Endothelial cell of umbilical vein (primary cell): ENCODE measurements at regions not wholly inside any gene's neighbourhood (a gene's known extent, or its start where the extent isn't known, plus 50 kb on each side); places are given as distances from the start of the nearest gene placed in this dataset.

Source experiments
- BruUV-seq: library from RNA; stranded (reverse); fragments of 400-500 nt; replicated peaks from 2 replicates; lab custom pipeline; 2021; lab: Mats Ljungman, UMichigan
- CTCF ChIA-PET: fragments of 300-600, 350-600 bp; sonication (Branson Sonifier 250); formaldehyde crosslinking; loops from one replicate; lab custom pipeline; 2021; ENCODE audit warnings: antibody characterized with exemption, inconsistent platforms; lab: Charles Lee
- POLR2A ChIA-PET: fragments of 300-600, 350-600 bp; sonication (Branson Sonifier 250); formaldehyde crosslinking; loops from one replicate; lab custom pipeline; 2021; ENCODE audit warnings: antibody characterized with exemption, inconsistent platforms; lab: Charles Lee
- DNase-seq: peaks from one replicate; pipeline ENCODE4 v3.0.0-alpha.2; 2011; ENCODE audit warnings: low read depth, low spot score
- FAIRE-seq: peaks from 2 replicates; lab custom pipeline; 2011; peaks lifted over from hg19 to GRCh38; lab: Jason Lieb, UNC
- H2AFZ ChIP-seq: 2 replicates; pipeline ENCODE4 v1.6.0; 2012; ENCODE audit warnings: low read depth, low read length, control low read depth, inconsistent platforms
- H3K27ac ChIP-seq: 2 replicates; pipeline ENCODE4 v1.5.1; 2011; ENCODE audit warnings: low read depth, mild to moderate bottlenecking, control low read depth, low read length, moderate library complexity; ENCODE audit not compliant: insufficient read depth
- H3K27me3 ChIP-seq, 2 experiments: 2 replicates each; pipeline versions ENCODE4 v1.6.0 to v1.6.1; 2011; ENCODE audit warnings: low read length in 2 of 2, mixed read lengths in 1 of 2; ENCODE audit not compliant: control insufficient read depth in 2 of 2, insufficient read depth in 2 of 2
- H3K36me3 ChIP-seq, 2 experiments: 2 replicates in 1 of 2; 3 replicates in 1 of 2; pipeline ENCODE4 v1.5.1; 2011; ENCODE audit warnings: low read length in 2 of 2, mild to moderate bottlenecking in 1 of 2, moderate library complexity in 1 of 2; ENCODE audit not compliant: control insufficient read depth in 2 of 2, insufficient read depth in 2 of 2; ENCODE audit errors: extremely low read depth in 1 of 2
- H3K4me1 ChIP-seq: 3 replicates; pipeline ENCODE4 v1.5.1; 2011; ENCODE audit warnings: mild to moderate bottlenecking, low read length; ENCODE audit not compliant: control insufficient read depth, insufficient read depth; ENCODE audit errors: extremely low read depth
- H3K4me2 ChIP-seq: 2 replicates; pipeline ENCODE4 v1.6.1; 2011; ENCODE audit warnings: low read length, control low read depth, mixed read lengths; ENCODE audit not compliant: insufficient read depth
- H3K4me3 ChIP-seq, 3 experiments: fragments of 200-600 bp in 1 of 3; sonication (generic), shearing (Covaris generic) in 1 of 3; replicated peaks in 1 of 3; 2 replicates each; pipeline ENCODE4 v1.5.1; 2011 to 2016; ENCODE audit warnings: control low read depth in 3 of 3, low read length in 3 of 3, mild to moderate bottlenecking in 2 of 3, inconsistent platforms in 1 of 3, low read depth in 1 of 3, moderate library complexity in 1 of 3; ENCODE audit not compliant: insufficient read depth in 1 of 3
- H3K79me2 ChIP-seq: 2 replicates; pipeline ENCODE4 v1.6.0; 2012; ENCODE audit warnings: low read length, inconsistent platforms; ENCODE audit not compliant: control insufficient read depth, insufficient read depth
- H3K9ac ChIP-seq: replicated peaks from 2 replicates; pipeline ENCODE3; 2011; ENCODE audit warnings: low read length, control low read depth; ENCODE audit not compliant: insufficient read depth; ENCODE audit errors: extremely low read depth
- H3K9me1 ChIP-seq: replicated peaks from 3 replicates; pipeline ENCODE4 v1.6.0; 2011; ENCODE audit warnings: mild to moderate bottlenecking, low read length; ENCODE audit not compliant: control insufficient read depth, insufficient read depth; ENCODE audit errors: extremely low read depth
- H3K9me3 ChIP-seq: replicated peaks from 2 replicates; pipeline ENCODE4 v1.5.1; 2012; ENCODE audit warnings: low read length, inconsistent platforms; ENCODE audit not compliant: control insufficient read depth, insufficient read depth
- H4K20me1 ChIP-seq: replicated peaks from 2 replicates; pipeline ENCODE3; 2011; ENCODE audit warnings: mild to moderate bottlenecking, low read length; ENCODE audit not compliant: control insufficient read depth, insufficient read depth; ENCODE audit errors: extremely low read depth
- CTCF ChIP-seq, 2 donors: IDR thresholded peaks; 1 replicate in 1 of 2; 2 replicates in 1 of 2; pipeline ENCODE4 v1.5.1; 2011; ENCODE audit warnings: low read length in 2 of 2, mild to moderate bottlenecking in 2 of 2, moderate library complexity in 2 of 2, control low read depth in 1 of 2, inconsistent platforms in 1 of 2, low read depth in 1 of 2; ENCODE audit not compliant: insufficient read depth in 1 of 2; ENCODE audit errors: extremely low read depth in 1 of 2
- EZH2 ChIP-seq: IDR thresholded peaks from 2 replicates; pipeline ENCODE4 v1.6.1; 2012; ENCODE audit warnings: borderline replicate concordance, low read depth, mild to moderate bottlenecking, moderate library complexity, low read length, inconsistent platforms; ENCODE audit not compliant: severe bottlenecking
- FOS ChIP-seq: IDR thresholded peaks from 2 replicates; pipeline ENCODE4 v1.6.1; 2011; ENCODE audit warnings: mild to moderate bottlenecking, low read length, moderate library complexity, borderline replicate concordance; ENCODE audit not compliant: insufficient read depth
- GATA2 ChIP-seq: IDR thresholded peaks from 2 replicates; pipeline ENCODE4 v1.7.0; 2011; ENCODE audit warnings: low read depth, mild to moderate bottlenecking, moderate library complexity, mixed read lengths, low read length; ENCODE audit not compliant: insufficient read length, insufficient read depth
- JUN ChIP-seq: IDR thresholded peaks from 2 replicates; pipeline ENCODE4 v1.6.1; 2011; ENCODE audit warnings: borderline replicate concordance, low read depth; ENCODE audit not compliant: insufficient read length, insufficient read depth
- MAX ChIP-seq: IDR thresholded peaks from 2 replicates; pipeline ENCODE4 v1.6.1; 2011; ENCODE audit not compliant: insufficient read depth, insufficient read length
- MYC ChIP-seq: IDR thresholded peaks from one replicate; pipeline ENCODE4 v1.6.1; 2011; ENCODE audit warnings: mild to moderate bottlenecking, low read depth, low read length
- POLR2A ChIP-seq: IDR thresholded peaks from 2 replicates; pipeline ENCODE4 v1.6.1; 2012; ENCODE audit warnings: low read depth, mild to moderate bottlenecking, control low read depth, low read length
- POLR2AphosphoS5 ChIP-seq: IDR thresholded peaks from 2 replicates; pipeline ENCODE4 v1.6.1; 2012; ENCODE audit warnings: low read depth, mild to moderate bottlenecking, control low read depth, low read length, moderate library complexity; ENCODE audit not compliant: insufficient read depth
- dilution Hi-C: fragments of 300-500 bp; cut with MboI; formaldehyde crosslinking; loops from one replicate; pipeline ENCODE4 v1.15.0; 2019; ENCODE audit warnings: low sequenced_read_pairs; ENCODE audit not compliant: extremely low pct_ligation_motif_present
- intact Hi-C: fragments of 100-400 bp; cut with micrococcal nuclease; formaldehyde crosslinking; loops from one replicate; pipeline ENCODE4 v1.10.0; 2022

- POLR2A ChIA-PET = no interaction called here
- intact Hi-C loops = no loop called here
Observed at GRCh38 chr10:25766213-25766612, 167.8 kb upstream of the MYO3A start.

More at GRCh38 chr10:25766213-25766612, 167.8 kb upstream of the MYO3A start:
- H4K20me1 ChIP-seq = no peaks in the 10 kb centered on the region
- TF ChIP-seq FOS (no peak), MYC (no peak), MAX (no peak), POLR2AphosphoS5 (no peak), EZH2 (no peak), GATA2 (no peak), JUN (no peak), POLR2A (no peak), CTCF (IDR thresholded peaks at IDR 0.05; ENCODE audit: extremely low read depth in 1 of 2, insufficient read depth in 1 of 2, low read depth in 1 of 2, low read length in 2 of 2) (no peak)
- H3K79me2 ChIP-seq = no peaks in the 10 kb centered on the region
- FAIRE-seq (no peak), DNase-seq (no peak)
- dilution Hi-C loops = no loop called here
- no peaks in the 10 kb centered on the region for H3K9me3 ChIP-seq
- H3K27ac ChIP-seq = no peak overlapping the region
- H3K4me1 ChIP-seq = no peaks in the 10 kb centered on the region
- no peak overlapping the region for H3K4me2 ChIP-seq
- no TSS peak for BruUV-seq
- no peaks in the 10 kb centered on the region for H3K36me3 ChIP-seq
- no peak overlapping the region for H3K9ac ChIP-seq
- CTCF ChIA-PET = no interaction called here
- H3K27me3 ChIP-seq = no peaks in the 10 kb centered on the region
- no peaks in the 10 kb centered on the region for H3K9me1 ChIP-seq
- H3K4me3 ChIP-seq = no peak overlapping the region
- H2AFZ ChIP-seq = no peak overlapping the region
